WERI-Rb-1 (cell line): ENCODE measurements at regions not wholly inside any gene's neighbourhood (a gene's known extent, or its start where the extent isn't known, plus 50 kb on each side); places are given as distances from the start of the nearest gene placed in this dataset.

Source experiments
- DNase-seq: peaks from one replicate; pipeline ENCODE4 v3.0.0-alpha.2; 2020
- H3K27ac ChIP-seq: fragments of 250-450 bp; sonication (Bioruptor Pico); 2 replicates; pipeline ENCODE4 v1.5.1; 2020; ENCODE audit warnings: mild to moderate bottlenecking, moderate library complexity
- H3K27me3 ChIP-seq: fragments of 250-450 bp; sonication (Bioruptor Pico); 2 replicates; pipeline ENCODE4 v1.5.1; 2021; ENCODE audit warnings: mild to moderate bottlenecking, low read depth, moderate library complexity; ENCODE audit not compliant: insufficient read depth, severe bottlenecking
- H3K36me3 ChIP-seq: fragments of 250-450 bp; sonication (Bioruptor Pico); 2 replicates; pipeline ENCODE4 v1.5.1; 2020; ENCODE audit warnings: mild to moderate bottlenecking, moderate library complexity
- H3K4me3 ChIP-seq: 2 replicates; pipeline ENCODE4 v1.5.1; 2011; ENCODE audit warnings: low read depth, mild to moderate bottlenecking, control low read depth, low read length
- H3K9me3 ChIP-seq: fragments of 250-450 bp; sonication (Bioruptor Pico); 2 replicates; pipeline ENCODE4 v1.5.1; 2021; ENCODE audit warnings: mild to moderate bottlenecking, moderate library complexity; ENCODE audit not compliant: severe bottlenecking
- TF ChIP-seq, protein P1 (sequence below): IDR thresholded peaks from 2 replicates; pipeline ENCODE4 v1.5.1; 2011; ENCODE audit warnings: low read depth, mild to moderate bottlenecking, control low read depth, inconsistent platforms, low read length

DNA sequence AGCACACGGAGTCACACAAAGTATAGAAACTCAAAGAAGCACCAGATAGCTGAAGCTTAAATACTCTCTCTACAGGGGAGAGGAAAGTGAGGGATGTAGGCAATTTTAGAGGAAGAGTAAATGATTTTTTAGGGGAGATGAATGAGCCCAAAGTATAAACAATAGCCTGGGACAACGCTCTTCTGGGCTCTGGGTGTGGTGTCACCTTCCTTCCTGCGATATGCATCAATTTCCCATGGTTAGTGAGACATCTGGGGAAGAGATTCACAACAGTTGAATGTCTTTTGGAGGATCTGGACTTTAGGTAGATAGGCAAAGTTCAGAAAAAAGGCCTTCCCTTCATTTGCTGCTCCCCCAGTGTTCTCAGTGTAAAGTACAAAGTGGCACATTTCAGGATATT lies 125.2 kb downstream of the EFHB start:
- Histone ChIP-seq H3K4me3 (no peak overlapping the region), H3K27me3 (no peaks in the 10 kb centered on the region), H3K9me3 (no peaks in the 10 kb centered on the region), H3K27ac (no peak overlapping the region), H3K36me3 (no peaks in the 10 kb centered on the region)
- DNase-seq, result no peak
- TF ChIP-seq, protein P1, sequence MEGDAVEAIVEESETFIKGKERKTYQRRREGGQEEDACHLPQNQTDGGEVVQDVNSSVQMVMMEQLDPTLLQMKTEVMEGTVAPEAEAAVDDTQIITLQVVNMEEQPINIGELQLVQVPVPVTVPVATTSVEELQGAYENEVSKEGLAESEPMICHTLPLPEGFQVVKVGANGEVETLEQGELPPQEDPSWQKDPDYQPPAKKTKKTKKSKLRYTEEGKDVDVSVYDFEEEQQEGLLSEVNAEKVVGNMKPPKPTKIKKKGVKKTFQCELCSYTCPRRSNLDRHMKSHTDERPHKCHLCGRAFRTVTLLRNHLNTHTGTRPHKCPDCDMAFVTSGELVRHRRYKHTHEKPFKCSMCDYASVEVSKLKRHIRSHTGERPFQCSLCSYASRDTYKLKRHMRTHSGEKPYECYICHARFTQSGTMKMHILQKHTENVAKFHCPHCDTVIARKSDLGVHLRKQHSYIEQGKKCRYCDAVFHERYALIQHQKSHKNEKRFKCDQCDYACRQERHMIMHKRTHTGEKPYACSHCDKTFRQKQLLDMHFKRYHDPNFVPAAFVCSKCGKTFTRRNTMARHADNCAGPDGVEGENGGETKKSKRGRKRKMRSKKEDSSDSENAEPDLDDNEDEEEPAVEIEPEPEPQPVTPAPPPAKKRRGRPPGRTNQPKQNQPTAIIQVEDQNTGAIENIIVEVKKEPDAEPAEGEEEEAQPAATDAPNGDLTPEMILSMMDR, result no peak

DNA sequence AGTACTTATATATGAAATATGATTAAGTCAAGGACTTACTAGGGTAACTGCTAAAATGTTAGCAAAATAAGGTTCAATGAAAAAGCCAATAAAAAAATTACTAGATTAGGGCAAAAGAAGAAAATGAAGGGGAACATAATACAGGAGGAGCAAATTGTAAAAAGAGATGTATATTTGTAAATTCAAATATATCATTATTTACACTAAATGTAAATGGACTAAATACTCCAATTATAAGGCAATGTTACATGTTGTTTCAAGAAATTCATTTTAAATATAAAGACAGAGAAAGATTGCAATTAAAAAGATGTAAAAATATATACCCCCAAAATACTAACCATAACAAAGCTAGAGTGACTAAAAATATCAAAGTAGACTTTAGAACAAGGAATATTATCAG lies 134.1 kb downstream of the EFHB start:
- Histone ChIP-seq H3K27me3 (no peaks in the 10 kb centered on the region), H3K27ac (no peak overlapping the region), H3K4me3 (no peak overlapping the region), H3K9me3 (no peaks in the 10 kb centered on the region), H3K36me3 (no peaks in the 10 kb centered on the region)
- DNase-seq, result no peak
- TF ChIP-seq, protein P1, result no peak

DNA sequence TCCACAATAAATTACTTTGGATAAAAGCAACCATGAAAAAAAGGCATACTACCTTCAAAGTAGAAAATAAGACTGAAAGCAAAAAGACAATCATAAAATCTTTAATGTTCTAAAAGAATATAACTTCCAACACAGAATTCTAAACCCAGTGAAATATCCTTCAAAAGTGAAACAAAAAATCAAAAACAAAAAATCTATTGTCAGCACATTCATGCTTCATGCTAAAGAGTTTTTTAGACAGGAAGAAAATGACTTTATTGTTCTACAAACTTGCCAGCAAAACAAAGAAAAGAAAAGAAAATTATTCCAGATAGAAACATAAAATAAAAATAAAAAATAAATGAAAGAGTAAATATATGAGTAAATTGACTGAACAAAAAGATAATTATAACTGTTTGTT lies 134.9 kb downstream of the EFHB start:
- no peaks in the 10 kb centered on the region for H3K9me3 ChIP-seq
- no peaks in the 10 kb centered on the region for H3K36me3 ChIP-seq
- no peak overlapping the region for H3K27ac ChIP-seq
- H3K27me3 ChIP-seq, result no peaks in the 10 kb centered on the region
- no peak overlapping the region for H3K4me3 ChIP-seq
- no peak for DNase-seq
- TF ChIP-seq, protein P1, result no peak

DNA sequence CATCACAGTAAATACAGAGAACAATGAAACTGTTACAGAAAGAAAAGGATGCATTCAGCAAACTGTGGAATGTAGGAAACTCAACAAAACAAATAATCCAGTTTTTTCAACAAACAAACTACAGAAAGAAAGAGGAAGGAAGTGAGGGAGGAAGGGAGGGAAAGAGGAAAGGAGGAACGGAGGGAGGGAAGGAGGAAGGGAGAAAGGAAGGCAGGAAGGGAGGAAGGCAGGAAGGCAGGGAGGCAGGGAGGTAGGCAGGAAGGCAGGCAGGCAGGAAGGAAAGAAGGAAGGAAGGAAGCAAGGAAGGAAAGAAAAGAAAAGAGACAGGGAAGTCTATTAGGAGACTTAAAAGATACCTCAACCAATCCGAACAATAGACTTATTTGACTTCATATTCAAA lies 135.7 kb downstream of the EFHB start:
- TF ChIP-seq, protein P1, result no peak
- no peak for DNase-seq

DNA sequence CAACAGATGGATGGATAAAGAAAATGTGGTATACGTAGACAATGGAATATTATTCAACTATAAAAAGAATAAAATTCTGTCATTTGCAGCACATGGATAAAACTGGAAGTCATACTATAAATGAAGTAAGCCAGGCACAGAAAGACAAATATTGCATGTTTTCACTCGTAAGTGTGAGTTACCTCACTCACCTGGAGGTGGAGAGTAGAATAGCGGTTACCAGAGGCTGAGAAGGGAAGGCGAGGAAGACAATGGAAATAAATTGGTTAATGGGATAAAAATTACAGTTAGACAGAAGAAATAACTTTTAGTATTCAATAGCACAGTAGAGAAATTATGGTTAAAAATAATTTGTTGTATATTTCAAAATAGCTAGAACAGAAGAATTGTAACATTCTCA lies 141.6 kb downstream of the EFHB start:
- DNase-seq, result no peak
- Histone ChIP-seq H3K36me3 (no peaks in the 10 kb centered on the region), H3K27me3 (no peaks in the 10 kb centered on the region), H3K27ac (no peak overlapping the region), H3K4me3 (no peak overlapping the region), H3K9me3 (no peaks in the 10 kb centered on the region)
- TF ChIP-seq, protein P1, result no peak

More for the DNA sequence above, 135.7 kb downstream of the EFHB start:
- no peaks in the 10 kb centered on the region for H3K27me3 ChIP-seq
- no peaks in the 10 kb centered on the region for H3K9me3 ChIP-seq
- no peak overlapping the region for H3K27ac ChIP-seq
- H3K4me3 ChIP-seq, result no peak overlapping the region
- no peaks in the 10 kb centered on the region for H3K36me3 ChIP-seq

DNA sequence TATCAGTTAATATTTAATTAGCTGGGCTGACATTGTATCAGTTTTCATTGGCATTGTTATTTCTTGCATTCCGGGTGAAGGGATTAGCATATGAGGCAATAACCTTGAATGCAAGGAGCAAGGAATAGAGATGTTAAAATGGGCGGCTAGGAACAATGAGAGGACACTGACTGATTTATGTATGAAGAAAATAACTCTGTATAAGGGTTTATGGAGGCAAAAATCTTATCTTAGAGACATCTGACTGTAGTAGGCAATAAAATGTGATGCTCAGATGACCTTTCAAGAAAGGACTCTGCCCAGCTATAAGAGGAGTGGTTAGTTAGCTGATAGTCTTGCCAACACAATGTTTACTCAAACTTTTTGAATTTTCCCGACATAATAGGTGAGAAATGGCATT lies 158.3 kb downstream of the EFHB start:
- TF ChIP-seq, protein P1, result no peak

More for the DNA sequence above, 158.3 kb downstream of the EFHB start:
- Histone ChIP-seq H3K36me3 (no peaks in the 10 kb centered on the region), H3K4me3 (no peak overlapping the region), H3K9me3 (no peaks in the 10 kb centered on the region), H3K27ac (no peak overlapping the region), H3K27me3 (no peaks in the 10 kb centered on the region)
- no peak for DNase-seq
